Chondrocyte (in vitro differentiated cells): ENCODE measurements at regions not wholly inside any gene's neighbourhood (a gene's known extent, or its start where the extent isn't known, plus 50 kb on each side); places are given as distances from the start of the nearest gene placed in this dataset.

Experiments
- DNase-seq: peaks from one replicate; pipeline ENCODE4 v3.0.0; 2021; ENCODE audit warnings: mixed read lengths, low spot score
- H3K27ac Mint-ChIP-seq: one replicate; pipeline ENCODE4 v1.8.0; 2021; ENCODE audit warnings: mild to moderate bottlenecking, moderate library complexity, mixed read lengths; ENCODE audit not compliant: unreplicated experiment
- H3K27me3 Mint-ChIP-seq: 2 replicates; pipeline ENCODE4 v1.8.0; 2021; ENCODE audit warnings: low read depth, mixed read lengths
- H3K36me3 Mint-ChIP-seq: 2 replicates; pipeline ENCODE4 v1.8.0; 2021; ENCODE audit warnings: low read depth, mixed read lengths
- H3K4me1 Mint-ChIP-seq: 2 replicates; pipeline ENCODE4 v1.8.0; 2021; ENCODE audit warnings: low read depth, mild to moderate bottlenecking, mixed read lengths
- H3K4me3 Mint-ChIP-seq: one replicate; pipeline ENCODE4 v1.8.0; 2021; ENCODE audit warnings: mild to moderate bottlenecking, moderate library complexity, mixed read lengths; ENCODE audit not compliant: unreplicated experiment
- H3K9me3 Mint-ChIP-seq: 2 replicates; pipeline ENCODE4 v1.8.0; 2021; ENCODE audit warnings: low read depth, mixed read lengths
- CTCF ChIP-seq: fragments of 200-600 bp; sonication (generic); IDR thresholded peaks from 2 replicates; pipeline ENCODE4 v1.5.0; 2021; ENCODE audit warnings: antibody characterized with exemption, mild to moderate bottlenecking, moderate library complexity

DNA sequence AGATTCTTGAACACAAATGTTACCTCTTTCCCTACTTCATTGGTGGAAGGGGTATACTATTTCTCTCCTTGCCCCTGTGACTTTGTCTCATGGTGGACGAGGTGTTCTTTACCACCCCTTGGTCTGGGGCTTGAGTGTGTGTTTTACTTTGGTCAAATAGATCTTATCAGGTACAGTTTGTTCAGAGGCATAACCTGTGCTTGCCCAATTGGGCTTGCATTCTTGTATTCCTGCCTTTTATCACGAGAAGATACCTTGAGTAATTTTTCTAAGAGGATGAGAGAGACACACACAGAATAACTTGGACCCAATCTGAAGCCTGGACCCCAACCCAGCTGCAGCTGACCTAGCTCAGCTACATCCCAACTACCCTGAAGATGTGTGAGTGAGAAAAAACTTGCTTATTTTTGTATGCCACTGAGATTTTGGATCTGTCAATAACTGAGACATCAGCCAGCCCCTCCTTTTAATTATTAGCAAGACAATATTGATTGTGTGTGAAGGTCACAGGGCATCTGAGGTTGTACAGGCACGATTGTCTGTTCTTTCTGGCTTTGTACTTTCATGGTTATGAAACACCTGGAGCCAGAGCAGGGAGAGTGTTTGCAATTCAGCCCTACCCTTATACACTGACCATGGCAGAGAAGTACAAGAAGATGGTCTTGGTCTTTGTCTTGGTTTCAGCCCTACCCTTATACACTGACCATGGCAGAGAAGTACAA is 204.7 kb upstream of the SLC35B3 start:
- Mint-ChIP-seq H3K27ac (no peak overlapping the region), H3K36me3 (no peaks in the 10 kb centered on the region), H3K27me3 (no peaks in the 10 kb centered on the region), H3K4me1 (no peaks in the 10 kb centered on the region), H3K4me3 (no peak overlapping the region), H3K9me3 (peaks cover 8% of the 10 kb centered on the region)
- no peak for DNase-seq
- no peak for TF ChIP-seq CTCF

DNA sequence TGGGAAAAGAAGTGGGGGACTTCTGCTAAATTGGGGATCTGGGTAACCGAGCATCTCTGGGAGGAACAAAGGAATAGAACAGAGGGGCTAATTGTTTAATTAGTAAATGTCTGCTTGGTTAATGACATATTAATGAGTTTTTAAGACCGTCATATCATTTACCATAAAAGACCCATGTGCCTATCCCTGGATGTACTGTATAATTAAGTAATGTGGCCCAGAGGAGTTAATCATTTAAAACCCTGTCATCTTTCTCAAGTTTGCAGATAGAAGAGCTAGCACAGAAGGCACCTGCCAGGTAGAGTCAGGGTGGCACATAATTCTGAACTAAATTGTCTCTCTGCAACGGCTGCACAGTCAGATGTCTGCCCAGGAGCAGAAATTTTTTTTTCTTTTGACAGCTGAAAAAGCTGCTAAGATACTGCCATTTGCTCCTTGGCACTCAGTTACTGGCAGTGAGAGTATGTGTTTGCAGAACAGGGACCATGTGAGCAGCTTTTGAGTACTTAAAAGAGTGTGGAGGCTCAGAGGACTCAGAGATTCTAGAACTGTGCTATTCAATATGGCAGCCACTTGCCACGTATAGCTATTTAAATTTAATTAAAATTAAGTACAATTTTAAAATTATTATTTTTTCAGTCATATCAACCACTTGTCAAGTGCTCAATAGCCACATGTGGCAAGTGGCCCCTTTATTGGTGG is 202.7 kb upstream of the SLC35B3 start:
- Mint-ChIP-seq H3K4me3 (no peak overlapping the region), H3K27me3 (no peaks in the 10 kb centered on the region), H3K9me3 (no peaks in the 10 kb centered on the region), H3K27ac (no peak overlapping the region), H3K4me1 (no peaks in the 10 kb centered on the region), H3K36me3 (no peaks in the 10 kb centered on the region)
- no peak for TF ChIP-seq CTCF
- DNase-seq, result no peak

DNA sequence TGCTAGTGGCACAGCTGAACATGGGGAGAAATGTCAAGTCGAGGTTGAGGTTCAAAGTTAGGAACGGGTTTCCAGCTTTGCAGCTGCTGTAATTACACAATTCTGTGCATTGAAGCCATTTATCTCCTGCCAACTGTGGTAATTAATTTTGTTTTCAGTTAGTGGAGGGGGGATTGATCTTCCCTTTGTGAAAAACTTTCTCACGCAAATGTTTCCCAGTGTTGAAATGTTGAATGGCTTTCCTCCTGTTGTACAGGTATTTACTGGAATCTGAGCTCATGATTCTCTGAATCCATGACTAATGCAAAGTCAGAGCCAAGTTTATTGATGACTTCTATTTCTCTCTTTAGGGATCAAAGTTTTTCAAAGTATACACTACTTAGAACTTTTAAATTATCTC is 198.4 kb upstream of the SLC35B3 start:
- Mint-ChIP-seq H3K4me3 (no peak overlapping the region), H3K36me3 (no peaks in the 10 kb centered on the region), H3K27me3 (no peaks in the 10 kb centered on the region), H3K9me3 (no peaks in the 10 kb centered on the region), H3K4me1 (no peaks in the 10 kb centered on the region), H3K27ac (no peak overlapping the region)
- DNase-seq, result no peak
- no peak for TF ChIP-seq CTCF

GRCh38 chr6:8628736-8629135 is 193.4 kb upstream of the SLC35B3 start:
- H3K4me1 Mint-ChIP-seq, result no peaks in the 10 kb centered on the region
- no peaks in the 10 kb centered on the region for H3K36me3 Mint-ChIP-seq
- no peak for DNase-seq
- no peaks in the 10 kb centered on the region for H3K9me3 Mint-ChIP-seq
- H3K27me3 Mint-ChIP-seq, result no peaks in the 10 kb centered on the region
- H3K4me3 Mint-ChIP-seq, result no peak overlapping the region
- no peak for TF ChIP-seq CTCF
- no peak overlapping the region for H3K27ac Mint-ChIP-seq

DNA sequence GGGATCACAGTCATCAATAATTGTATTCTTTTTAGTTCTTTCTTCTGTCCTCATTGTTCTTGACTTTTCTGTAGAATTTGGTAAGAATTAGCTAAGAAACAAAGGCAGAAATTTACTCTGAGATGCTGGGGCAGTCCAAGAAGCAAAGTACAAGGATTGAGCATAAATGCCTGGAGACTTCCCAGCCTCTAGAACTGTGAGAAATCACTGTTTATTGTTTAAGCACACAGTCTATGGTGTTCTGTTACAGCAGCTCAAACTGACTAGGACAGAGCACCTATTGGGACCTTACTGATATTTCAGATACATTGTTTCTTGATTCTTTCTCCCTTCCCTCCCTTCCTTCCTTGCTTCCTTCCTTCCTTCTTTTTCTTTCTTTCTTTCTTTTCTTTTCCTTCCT is 192.7 kb upstream of the SLC35B3 start:
- TF ChIP-seq CTCF, result no peak
- DNase-seq, result no peak
- Mint-ChIP-seq H3K4me1 (no peaks in the 10 kb centered on the region), H3K36me3 (no peaks in the 10 kb centered on the region), H3K4me3 (no peak overlapping the region), H3K9me3 (no peaks in the 10 kb centered on the region), H3K27me3 (no peaks in the 10 kb centered on the region), H3K27ac (no peak overlapping the region)
